A549 (cell line): ENCODE measurements at regions not wholly inside any gene's neighbourhood (a gene's known extent, or its start where the extent isn't known, plus 50 kb on each side); places are given as distances from the start of the nearest gene placed in this dataset.
A peak's percentile ranks its signal among the peaks of the same experiment; 100 is the strongest.
"Not testable (repeated sequence)": the region's sequence is repeated elsewhere in the genome, so short reads cannot be mapped to it uniquely, and the experiment has no call there.

Source experiments
- ATAC-seq, 2 experiments: fragments of 200-7000 bp in 1 of 2; fragments of >200 bp in 1 of 2; cut with Nextera tagmentation in 1 of 2; cut with Tn5 transposase in 1 of 2; 3 replicates each; pipeline versions ENCODE4 v1.8.0 to v1.9.1; 2018 to 2020; ENCODE audit warnings: mild to moderate bottlenecking in 1 of 2, moderate library complexity in 1 of 2
- CTCF ChIA-PET: fragments of 300-600 bp; sonication (Branson Sonifier 250); formaldehyde crosslinking; extraction: SDS; loops from one replicate; lab custom pipeline; 2021; ENCODE audit warnings: antibody characterized with exemption, inconsistent platforms; lab: Yijun Ruan, JAX
- POLR2A ChIA-PET: fragments of 350-600 bp; formaldehyde crosslinking; extraction: SDS; loops from one replicate; lab custom pipeline; 2021; ENCODE audit warnings: antibody characterized with exemption, inconsistent platforms; lab: Yijun Ruan, JAX
- DNase-seq, 2 experiments: peaks; one replicate each; pipeline versions ENCODE4 v3.0.0 to v3.0.0-alpha.2; 2011 to 2016; ENCODE audit warnings: low read depth in 1 of 2, low spot score in 1 of 2
- FAIRE-seq: peaks from 2 replicates; lab custom pipeline; 2011; peaks lifted over from hg19 to GRCh38; lab: Jason Lieb, UNC
- H3K27ac ChIP-seq, 2 experiments: fragments of >200 bp; sonication (Bioruptor Twin); formaldehyde crosslinking; 3 replicates each; pipeline ENCODE4 v1.5.1; 2016 to 2017
- H3K4me1 ChIP-seq: fragments of >200 bp; sonication (Bioruptor Twin); formaldehyde crosslinking; 3 replicates; pipeline ENCODE4 v1.6.1; 2016
- H3K4me2 ChIP-seq: fragments of >200 bp; sonication (Bioruptor Twin); formaldehyde crosslinking; 3 replicates; pipeline ENCODE4 v1.6.1; 2016
- H3K4me3 ChIP-seq: fragments of >200 bp; sonication (Bioruptor Twin); formaldehyde crosslinking; 3 replicates; pipeline ENCODE4 v1.5.1; 2016
- H3K9me3 ChIP-seq: fragments of >200 bp; sonication (Bioruptor Twin); formaldehyde crosslinking; 3 replicates; pipeline ENCODE4 v1.6.1; 2016
- ATOH8 ChIP-seq: fragments of 250-450 bp; sonication (Bioruptor Pico); IDR thresholded peaks from 2 replicates; pipeline ENCODE4 v1.5.0; 2020; ENCODE audit warnings: low read depth, mild to moderate bottlenecking, moderate library complexity
- BHLHE40 ChIP-seq: IDR thresholded peaks from 2 replicates; pipeline ENCODE4 v1.6.1; 2012; ENCODE audit warnings: low read depth, low read length, inconsistent platforms
- GATA3 ChIP-seq: IDR thresholded peaks from 2 replicates; pipeline ENCODE4 v1.6.1; 2012; ENCODE audit warnings: borderline replicate concordance
- HOXB5 ChIP-seq: fragments of 250-450 bp; sonication (Bioruptor Pico); IDR thresholded peaks from 2 replicates; pipeline ENCODE4 v1.5.0; 2020; ENCODE audit warnings: mild to moderate bottlenecking, moderate library complexity
- JUNB ChIP-seq: fragments of >200 bp; sonication (Bioruptor Twin); formaldehyde crosslinking; IDR thresholded peaks from 2 replicates; pipeline ENCODE4 v1.6.1; 2016
- KDM1A ChIP-seq: fragments of 200-600 bp; sonication (generic); IDR thresholded peaks from 2 replicates; pipeline ENCODE4 v1.6.1; 2016; ENCODE audit warnings: low read depth, mild to moderate bottlenecking
- MAFK ChIP-seq: fragments of 450-650 bp; IDR thresholded peaks from 2 replicates; pipeline ENCODE4 v1.6.1; 2014; ENCODE audit not compliant: partially characterized antibody
- PHF8 ChIP-seq: fragments of 200-600 bp; sonication (generic); IDR thresholded peaks from 2 replicates; pipeline ENCODE4 v1.6.1; 2016; ENCODE audit warnings: low read depth, mild to moderate bottlenecking, antibody characterized with exemption, moderate library complexity, borderline replicate concordance
- POLR2AphosphoS2 ChIP-seq: conservative IDR thresholded peaks from 2 replicates; pipeline ENCODE4 v1.6.1; 2012; ENCODE audit warnings: low read length, improper control_type of control experiment, inconsistent platforms
- RAD21 ChIP-seq, 2 experiments: fragments of >200 bp in 1 of 2; sonication (Bioruptor Twin) in 1 of 2; formaldehyde crosslinking in 1 of 2; IDR thresholded peaks in 1 of 2; conservative IDR thresholded peaks in 1 of 2; 2 replicates in 1 of 2; 3 replicates in 1 of 2; pipeline ENCODE4 v1.6.1; 2012 to 2018; ENCODE audit warnings: inconsistent platforms in 1 of 2
- SREBF2 ChIP-seq: fragments of 450-650 bp; IDR thresholded peaks from 2 replicates; pipeline ENCODE4 v1.6.1; 2014; ENCODE audit warnings: mild to moderate bottlenecking, moderate library complexity
- ZFP36 ChIP-seq: fragments of 450-650 bp; IDR thresholded peaks from 2 replicates; pipeline ENCODE4 v1.6.1; 2014; ENCODE audit warnings: borderline replicate concordance; ENCODE audit not compliant: partially characterized antibody
- WGBS: methylation state at CpG from one replicate; pipeline ENCODE4 v1.1.6; 2017; ENCODE audit errors: missing lambda C conversion rate; 5-methylcytosine and 5-hydroxymethylcytosine counted together

- TF ChIP-seq ATOH8 (CRISPR knock-in tag) = no peak
- Histone ChIP-seq H3K4me3 (no peak overlapping the region), H3K27ac (peak overlapping the region in 1 of 2 experiments; percentile 34; a peak in 2 of 6 replicates), H3K4me2 (no peak overlapping the region), H3K4me1 (peaks cover 11% of the 10 kb centered on the region), H3K9me3 (no peaks in the 10 kb centered on the region)
- DNase-seq = no peak
- 99% methylated on average over 4 of the region's 4 CpGs for WGBS
- FAIRE-seq = no peak
- ChIA-PET POLR2A (no interaction called here), CTCF (interaction anchor here (1.0 to 2.8 kb wide), 4 partner anchors 10 to 167 kb away, joined by 3 to 9 read pairs (median 4); no protein-coding TSS in a partner anchor)
- no peak for ATAC-seq
Measured at GRCh38 chr10:78214955-78215354, 181.3 kb downstream of the RPS24 start.

- Histone ChIP-seq H3K4me3 (no peak overlapping the region), H3K9me3 (no peaks in the 10 kb centered on the region), H3K4me2 (no peak overlapping the region), H3K4me1 (peaks cover 11% of the 10 kb centered on the region), H3K27ac (peak overlapping the region in 1 of 2 experiments; percentile 34; a peak in 2 of 6 replicates)
- no peak for FAIRE-seq
- 87% methylated on average over 11 of the region's 12 CpGs for WGBS
- ChIA-PET CTCF (interaction anchor here (1.2 to 2.8 kb wide), 3 partner anchors 11 to 168 kb away, joined by 3 to 9 read pairs (median 5); no protein-coding TSS in a partner anchor), POLR2A (interaction anchor here (0.6 kb wide), 1 partner anchor 56 kb away, joined by 3 read pairs; no protein-coding TSS in a partner anchor)
- DNase-seq = no peak
- ATAC-seq = no peak
- TF ChIP-seq SREBF2 (no peak), PHF8 (no peak)
Measured at GRCh38 chr10:78215645-78216044, 182.0 kb downstream of the RPS24 start.

- Histone ChIP-seq H3K9me3 (no peaks in the 10 kb centered on the region), H3K27ac (peak overlapping the region in 1 of 2 experiments; percentile 37; a peak in 1 of 6 replicates), H3K4me3 (no peak overlapping the region), H3K4me1 (peaks cover 3% of the 10 kb centered on the region; the same call in 2 of the 3 replicates), H3K4me2 (no peak overlapping the region)
- CTCF ChIA-PET = interaction anchor here (1.0 to 1.7 kb wide), 2 partner anchors 11 to 170 kb away, joined by 3 read pairs; no protein-coding TSS in a partner anchor
- POLR2A ChIA-PET = no interaction called here
- ATAC-seq = no peak
- WGBS = 57% methylated on average over 6 of the region's 6 CpGs
- DNase-seq = no peak
- no peak for TF ChIP-seq JUNB
- no peak for TF ChIP-seq POLR2AphosphoS2
- TF ChIP-seq BHLHE40 = no peak
- TF ChIP-seq RAD21 (conservative IDR thresholded peaks at IDR 0.05 in 1 of 2, IDR thresholded peaks at IDR 0.05 in 1 of 2) = no peak
- TF ChIP-seq SREBF2 = no peak
- TF ChIP-seq HOXB5 = no peak
- TF ChIP-seq ZFP36 = no peak
- no peak for TF ChIP-seq KDM1A
- no peak for FAIRE-seq
Measured at GRCh38 chr10:78217336-78217735, 183.7 kb downstream of the RPS24 start.

GRCh38 chr10:78218798-78219490, 185.3 kb downstream of the RPS24 start:
- Histone ChIP-seq H3K9me3 (no peaks in the 10 kb centered on the region), H3K4me2 (no peak overlapping the region), H3K27ac (no peak overlapping the region), H3K4me1 (no peaks in the 10 kb centered on the region)
- no peak for FAIRE-seq
- TF ChIP-seq GATA3 = no peak
- TF ChIP-seq, all 56 proteins: peak for 0
- DNase-seq (no peak), ATAC-seq (no peak)
- CTCF ChIA-PET = interaction anchor here (1.9 to 2.2 kb wide), 2 partner anchors 8 to 83 kb away, joined by 6 read pairs; no protein-coding TSS in a partner anchor
- H3K4me3 ChIP-seq = no peak overlapping the region
- WGBS = 91% methylated on average over 15 of the region's 15 CpGs
- POLR2A ChIA-PET = no interaction called here

- CTCF ChIA-PET = interaction anchor here (1.6 to 2.2 kb wide), 3 partner anchors 9 to 83 kb away, joined by 6 read pairs; no protein-coding TSS in a partner anchor
- ATAC-seq, FAIRE-seq, H3K4me1 ChIP-seq, POLR2A ChIA-PET, H3K27ac ChIP-seq, H3K4me2 ChIP-seq, H3K4me3 ChIP-seq, DNase-seq, H3K9me3 ChIP-seq: not testable (repeated sequence)
- 55% methylated on average over 4 of the region's 4 CpGs for WGBS
- TF ChIP-seq MAFK = peak; percentile 52
Measured at GRCh38 chr10:78219568-78219967, 185.9 kb downstream of the RPS24 start.
